MM.1S (cell line): ENCODE measurements at regions not wholly inside any gene's neighbourhood (a gene's known extent, or its start where the extent isn't known, plus 50 kb on each side); places are given as distances from the start of the nearest gene placed in this dataset.

Experiments
- EZH2 ChIP-seq: fragments of 300-600 bp; sonication (generic); optimal IDR thresholded peaks from 2 replicates; pipeline ENCODE3; 2017; ENCODE audit warnings: low read depth, mild to moderate bottlenecking, antibody characterized with exemption, low read length, mixed read lengths
- TF ChIP-seq, protein P1 (sequence below): fragments of 300-600 bp; sonication (generic); IDR thresholded peaks from 2 replicates; pipeline ENCODE4 v1.5.1; 2016; ENCODE audit warnings: antibody characterized with exemption, low read length, mixed read lengths

DNA sequence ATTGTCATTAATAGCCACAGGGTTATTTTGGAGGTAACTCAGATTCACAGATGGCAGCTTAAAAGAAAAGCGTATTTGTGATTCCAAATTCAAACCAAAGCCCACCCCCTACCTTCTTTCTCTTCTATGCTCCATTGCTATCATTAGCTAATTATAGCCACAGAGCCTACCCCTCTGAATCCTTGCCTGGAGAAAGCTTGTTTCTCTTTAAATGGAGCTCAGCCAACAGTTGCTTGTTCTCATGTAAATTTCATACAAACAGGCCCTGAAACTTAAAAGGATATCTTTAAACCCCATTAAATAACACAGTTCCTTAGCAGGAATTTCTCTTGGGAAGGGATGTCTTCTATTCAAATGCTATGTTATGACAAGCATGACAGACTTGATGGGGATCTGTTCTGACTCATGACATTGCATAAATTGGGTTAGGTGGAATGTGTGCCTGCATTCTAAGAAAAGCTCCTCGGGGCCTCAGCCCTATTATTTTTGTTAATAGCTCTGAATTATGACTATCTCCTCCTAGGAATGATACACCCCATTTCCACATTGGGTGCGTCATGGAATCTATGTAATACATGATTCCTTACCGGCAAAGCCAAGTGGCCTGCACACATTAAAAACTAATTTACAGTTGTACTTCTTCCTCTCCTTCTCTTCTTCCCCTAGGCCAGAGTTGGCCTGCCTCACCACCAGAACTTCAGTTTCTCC, 265.8 kb downstream of the TAFA4 start:
- TF ChIP-seq, protein P1, sequence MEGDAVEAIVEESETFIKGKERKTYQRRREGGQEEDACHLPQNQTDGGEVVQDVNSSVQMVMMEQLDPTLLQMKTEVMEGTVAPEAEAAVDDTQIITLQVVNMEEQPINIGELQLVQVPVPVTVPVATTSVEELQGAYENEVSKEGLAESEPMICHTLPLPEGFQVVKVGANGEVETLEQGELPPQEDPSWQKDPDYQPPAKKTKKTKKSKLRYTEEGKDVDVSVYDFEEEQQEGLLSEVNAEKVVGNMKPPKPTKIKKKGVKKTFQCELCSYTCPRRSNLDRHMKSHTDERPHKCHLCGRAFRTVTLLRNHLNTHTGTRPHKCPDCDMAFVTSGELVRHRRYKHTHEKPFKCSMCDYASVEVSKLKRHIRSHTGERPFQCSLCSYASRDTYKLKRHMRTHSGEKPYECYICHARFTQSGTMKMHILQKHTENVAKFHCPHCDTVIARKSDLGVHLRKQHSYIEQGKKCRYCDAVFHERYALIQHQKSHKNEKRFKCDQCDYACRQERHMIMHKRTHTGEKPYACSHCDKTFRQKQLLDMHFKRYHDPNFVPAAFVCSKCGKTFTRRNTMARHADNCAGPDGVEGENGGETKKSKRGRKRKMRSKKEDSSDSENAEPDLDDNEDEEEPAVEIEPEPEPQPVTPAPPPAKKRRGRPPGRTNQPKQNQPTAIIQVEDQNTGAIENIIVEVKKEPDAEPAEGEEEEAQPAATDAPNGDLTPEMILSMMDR, result no peak
- TF ChIP-seq EZH2, result no peak
